Liver (tissue), 8 donors: ENCODE measurements at regions not wholly inside any gene's neighbourhood (a gene's known extent, or its start where the extent isn't known, plus 50 kb on each side); places are given as distances from the start of the nearest gene placed in this dataset.
A peak's percentile ranks its signal among the peaks of the same experiment; 100 is the strongest.

Experiments used
- DNase-seq: peaks from one replicate; pipeline ENCODE4 v3.0.0-alpha.2; 2017; ENCODE audit warnings: low spot score
- H3K27ac ChIP-seq, 2 donors: one replicate each; pipeline ENCODE4 v1.7.0; 2013; ENCODE audit warnings: inconsistent platforms in 2 of 2, low read length in 2 of 2, control low read depth in 1 of 2, low read depth in 1 of 2, mild to moderate bottlenecking in 1 of 2
- H3K27me3 ChIP-seq, 4 donors: one replicate each; pipeline versions ENCODE4 v1.6.1 to v1.7.0; 2013; ENCODE audit warnings: low read length in 3 of 4, inconsistent platforms in 1 of 4, mild to moderate bottlenecking in 1 of 4, moderate library complexity in 1 of 4; ENCODE audit not compliant: control insufficient read depth in 4 of 4, insufficient read depth in 4 of 4
- H3K36me3 ChIP-seq, 4 donors: one replicate each; pipeline versions ENCODE4 v1.6.1 to v1.7.0; 2013; ENCODE audit warnings: low read length in 3 of 4, mild to moderate bottlenecking in 3 of 4, low read depth in 1 of 4, moderate library complexity in 1 of 4; ENCODE audit not compliant: control insufficient read depth in 4 of 4, insufficient read depth in 3 of 4
- H3K4me1 ChIP-seq, 4 donors: one replicate each; pipeline versions ENCODE4 v1.6.1 to v1.7.0; 2013; ENCODE audit warnings: low read length in 3 of 4, mild to moderate bottlenecking in 3 of 4, moderate library complexity in 1 of 4; ENCODE audit not compliant: control insufficient read depth in 4 of 4, insufficient read depth in 4 of 4
- H3K4me3 ChIP-seq, 3 donors: one replicate each; pipeline versions ENCODE4 v1.6.1 to v1.7.0; 2013; ENCODE audit warnings: low read length in 3 of 3, control low read depth in 1 of 3, low read depth in 1 of 3, mild to moderate bottlenecking in 1 of 3
- H3K9ac ChIP-seq, 2 donors: one replicate each; pipeline ENCODE4 v1.7.0; 2013; ENCODE audit warnings: low read length in 2 of 2, mild to moderate bottlenecking in 2 of 2, moderate library complexity in 2 of 2, control low read depth in 1 of 2, low read depth in 1 of 2
- H3K9me3 ChIP-seq, 4 donors: one replicate each; pipeline versions ENCODE4 v1.6.1 to v1.7.0; 2013; ENCODE audit warnings: low read length in 3 of 4; ENCODE audit not compliant: control insufficient read depth in 4 of 4
- CTCF ChIP-seq: fragments of 150-350 bp; IDR thresholded peaks from 2 replicates; pipeline ENCODE4 v1.5.1; 2017; ENCODE audit warnings: improper control_type of control experiment, low read depth, low read length; ENCODE audit not compliant: missing input control
- EGR1 ChIP-seq, 2 donors: IDR thresholded peaks; 2 replicates each; pipeline ENCODE4 v1.6.1; 2016 to 2018; ENCODE audit warnings: antibody characterized with exemption in 2 of 2, low read depth in 2 of 2
- FOXA1 ChIP-seq: IDR thresholded peaks from 2 replicates; pipeline ENCODE4 v1.6.1; 2016; ENCODE audit warnings: antibody characterized with exemption
- FOXA2 ChIP-seq: IDR thresholded peaks from 2 replicates; pipeline ENCODE4 v1.6.1; 2016; ENCODE audit warnings: antibody characterized with exemption
- GABPA ChIP-seq, 2 donors: IDR thresholded peaks in 1 of 2; conservative IDR thresholded peaks in 1 of 2; 2 replicates each; pipeline ENCODE4 v1.6.1; 2016; ENCODE audit warnings: antibody characterized with exemption in 2 of 2, mild to moderate bottlenecking in 1 of 2, moderate library complexity in 1 of 2
- HNF4A ChIP-seq, 2 donors: conservative IDR thresholded peaks; 2 replicates each; pipeline ENCODE4 v1.6.1; 2016; ENCODE audit warnings: antibody characterized with exemption in 2 of 2, mild to moderate bottlenecking in 2 of 2
- HNF4G ChIP-seq: IDR thresholded peaks from 2 replicates; pipeline ENCODE4 v1.6.1; 2016; ENCODE audit warnings: antibody characterized with exemption
- JUND ChIP-seq, 2 donors: IDR thresholded peaks; 2 replicates each; pipeline ENCODE4 v1.6.1; 2016; ENCODE audit warnings: antibody characterized with exemption in 2 of 2
- MAX ChIP-seq: IDR thresholded peaks from 2 replicates; pipeline ENCODE4 v1.6.1; 2016; ENCODE audit warnings: antibody characterized with exemption
- NR2F2 ChIP-seq: IDR thresholded peaks from 2 replicates; pipeline ENCODE4 v1.6.1; 2016; ENCODE audit warnings: antibody characterized with exemption
- RAD21 ChIP-seq, 2 donors: IDR thresholded peaks; 2 replicates each; pipeline ENCODE4 v1.6.1; 2016; ENCODE audit warnings: antibody characterized with exemption in 2 of 2, mild to moderate bottlenecking in 2 of 2
- REST ChIP-seq: IDR thresholded peaks from 2 replicates; pipeline ENCODE4 v1.6.1; 2016; ENCODE audit warnings: antibody characterized with exemption, mild to moderate bottlenecking
- RXRA ChIP-seq, 2 donors: IDR thresholded peaks; 2 replicates each; pipeline ENCODE4 v1.6.1; 2017 to 2018; ENCODE audit warnings: antibody characterized with exemption in 2 of 2, mild to moderate bottlenecking in 1 of 2
- SP1 ChIP-seq: IDR thresholded peaks from 2 replicates; pipeline ENCODE4 v1.6.1; 2018; ENCODE audit warnings: antibody characterized with exemption, mild to moderate bottlenecking
- TAF1 ChIP-seq: conservative IDR thresholded peaks from 2 replicates; pipeline ENCODE4 v1.6.1; 2016; ENCODE audit warnings: antibody characterized with exemption, mild to moderate bottlenecking
- YY1 ChIP-seq: IDR thresholded peaks from 2 replicates; pipeline ENCODE4 v1.6.1; 2016; ENCODE audit warnings: antibody characterized with exemption, mild to moderate bottlenecking
- ZBTB33 ChIP-seq: IDR thresholded peaks from 2 replicates; pipeline ENCODE4 v1.6.1; 2016; ENCODE audit warnings: antibody characterized with exemption
- WGBS: extraction: QIAGEN DNeasy Blood & Tissue Kit; methylation state at CpG from one replicate; pipeline ENCODE4 v1.1.7; 2013; 5-methylcytosine and 5-hydroxymethylcytosine counted together
- donor health status: healthy.
- donor health status: healthy.
- donor health status: healthy.
- donor health status: healthy.
- donor health status: healthy.

- TF ChIP-seq REST (no peak), FOXA2 (no peak), HNF4A (conservative IDR thresholded peaks at IDR 0.05) (no peak)
Measured at GRCh38 chr6:119628691-119629594, 279.4 kb upstream of the MAN1A1 start (continued).

- Histone ChIP-seq H3K9ac (no peak overlapping the region), H3K27me3 (no peaks in the 10 kb centered on the region), H3K9me3 (no peaks in the 10 kb centered on the region), H3K4me3 (no peak overlapping the region), H3K27ac (no peak overlapping the region), H3K36me3 (no peaks in the 10 kb centered on the region), H3K4me1 (peaks cover 0 to 2% (median 0%) of the 10 kb centered on the region in 4 donors)
- DNase-seq = no peak
- WGBS = 90% methylated on average over 5 of the region's 5 CpGs
- TF ChIP-seq RAD21 (IDR thresholded peaks at IDR 0.05) = peak; percentile 8 to 22
- no peak for TF ChIP-seq GABPA (IDR thresholded peaks at IDR 0.05 in 1 of 2, conservative IDR thresholded peaks at IDR 0.05 in 1 of 2)
Measured at GRCh38 chr6:119627908-119628669, 278.5 kb upstream of the MAN1A1 start.

- Histone ChIP-seq H3K27ac (no peak overlapping the region), H3K36me3 (no peaks in the 10 kb centered on the region), H3K9ac (no peak overlapping the region), H3K4me1 (peaks cover 0 to 2% (median 0%) of the 10 kb centered on the region in 4 donors), H3K4me3 (no peak overlapping the region), H3K9me3 (no peaks in the 10 kb centered on the region), H3K27me3 (no peaks in the 10 kb centered on the region)
- WGBS = 89% methylated on average over 4 of the region's 4 CpGs
- no peak for DNase-seq
- TF ChIP-seq CTCF (no peak), RXRA (IDR thresholded peaks at IDR 0.05) (no peak), FOXA1 (no peak), JUND (IDR thresholded peaks at IDR 0.05) (no peak), MAX (no peak), TAF1 (no peak), ZBTB33 (no peak), FOXA2 (no peak), GABPA (IDR thresholded peaks at IDR 0.05 in 1 of 2, conservative IDR thresholded peaks at IDR 0.05 in 1 of 2) (no peak), HNF4A (conservative IDR thresholded peaks at IDR 0.05) (no peak), EGR1 (IDR thresholded peaks at IDR 0.05; ENCODE audit: low read depth in 2 of 2) (no peak), SP1 (no peak), RAD21 (IDR thresholded peaks at IDR 0.05) (no peak), NR2F2 (no peak), YY1 (no peak), HNF4G (no peak)
Measured at GRCh38 chr6:119626884-119627619, 277.5 kb upstream of the MAN1A1 start.
